Hindlimb muscle (tissue), 1 donor: ENCODE measurements at regions not wholly inside any gene's neighbourhood (a gene's known extent, or its start where the extent isn't known, plus 50 kb on each side); places are given as distances from the start of the nearest gene placed in this dataset.
"Not testable (repeated sequence)": the region's sequence is repeated elsewhere in the genome, so short reads cannot be mapped to it uniquely, and the experiment has no call there.

Source experiments
- DNase-seq: peaks from one replicate; pipeline ENCODE4 v3.0.0-alpha.2; 2013

DNA sequence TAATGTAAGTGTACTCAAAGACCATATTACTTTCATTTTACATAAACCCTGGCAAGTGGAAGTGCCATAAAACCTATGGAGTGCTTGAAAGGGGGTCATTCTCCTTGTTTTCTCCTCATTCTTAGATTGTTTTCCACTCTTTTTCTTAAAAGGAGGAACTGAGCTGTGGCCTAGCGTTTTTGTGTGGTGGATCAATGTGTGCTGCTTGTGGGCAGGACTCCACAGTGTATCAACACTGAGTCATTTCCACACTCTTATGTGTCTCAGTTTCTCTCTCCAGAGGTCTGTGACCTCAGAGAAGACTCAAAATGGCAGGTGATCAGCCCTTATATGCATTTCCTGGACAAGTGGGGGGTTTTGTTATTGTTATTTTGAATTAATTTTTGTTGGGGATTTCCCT, 516.1 kb upstream of the CDH10 start:
- DNase-seq = no peak

DNA sequence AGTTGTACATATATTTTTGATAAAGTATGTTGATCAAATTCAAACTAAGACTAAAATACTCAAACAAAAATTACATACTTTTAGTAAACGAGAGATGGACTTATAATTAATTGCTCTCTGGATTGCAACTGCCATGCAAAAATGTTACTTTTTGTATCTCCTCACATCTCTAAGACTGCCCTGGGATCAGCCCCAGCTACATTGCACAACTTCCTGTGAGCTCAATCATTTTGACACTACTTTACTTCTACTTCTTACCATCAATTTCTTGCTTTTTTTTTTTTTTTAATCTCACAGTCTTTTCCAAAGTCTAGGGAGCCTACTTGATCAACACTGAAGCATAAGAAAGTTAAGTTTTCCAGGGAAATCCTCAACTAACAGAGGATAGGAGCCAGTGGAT, 506.0 kb upstream of the CDH10 start:
- no peak for DNase-seq

DNA sequence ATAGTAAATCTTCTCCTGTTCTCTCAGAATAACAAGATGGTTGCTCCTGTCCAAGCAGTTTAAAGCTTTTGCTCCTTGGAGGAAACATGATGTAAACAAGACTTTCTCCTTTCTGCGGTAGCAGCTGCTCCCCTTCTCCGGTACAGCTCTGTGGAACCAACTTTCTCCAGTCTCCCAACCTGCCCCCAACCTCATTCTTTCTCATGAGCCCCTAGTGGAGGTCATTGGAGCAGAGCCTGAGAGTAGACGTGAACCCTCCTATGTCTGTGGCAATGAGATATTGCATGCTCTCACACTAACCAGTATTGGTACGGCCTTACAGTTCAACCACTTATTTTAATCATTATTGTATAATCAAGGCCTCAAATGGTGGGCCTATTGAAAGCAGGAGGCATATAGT, 483.8 kb upstream of the CDH10 start:
- no peak for DNase-seq

DNA sequence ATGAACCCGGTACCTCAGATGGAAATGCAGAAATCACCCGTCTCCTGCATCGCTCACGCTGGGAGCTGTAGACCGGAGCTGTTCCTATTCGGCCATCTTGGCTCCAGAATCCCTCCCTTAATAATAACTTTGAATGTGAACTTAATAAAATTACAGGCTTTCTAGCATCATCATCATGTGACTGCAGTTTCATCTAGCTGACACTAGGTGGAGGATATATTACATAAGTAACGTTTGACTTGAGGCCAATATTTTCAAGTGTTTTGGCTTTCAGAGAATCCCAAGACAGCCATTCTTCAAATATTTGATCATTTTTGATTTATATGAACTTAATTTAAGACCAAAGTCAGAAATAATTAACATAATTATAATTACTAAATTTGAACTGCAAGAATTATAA, 474.9 kb upstream of the CDH10 start:
- DNase-seq = no peak

DNA sequence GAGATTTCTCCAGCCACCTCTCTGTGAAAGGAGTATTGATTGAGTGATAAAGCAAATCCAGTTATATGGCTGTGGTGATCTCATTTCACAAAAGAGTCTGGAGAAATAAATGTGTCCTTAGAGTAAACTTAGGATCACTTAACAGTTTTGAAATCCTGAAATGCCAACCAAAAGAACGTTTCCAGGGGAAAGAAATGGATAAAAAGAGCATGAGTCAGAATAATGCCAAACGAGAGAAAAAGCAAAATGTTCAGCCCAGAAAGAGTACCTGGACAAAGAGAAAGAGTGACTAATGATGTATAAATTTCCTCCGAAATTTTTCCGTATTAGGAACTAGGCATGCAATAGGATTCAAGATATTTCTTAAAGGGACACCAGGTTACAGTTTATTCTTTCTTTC, 463.1 kb upstream of the CDH10 start:
- no peak for DNase-seq

DNA sequence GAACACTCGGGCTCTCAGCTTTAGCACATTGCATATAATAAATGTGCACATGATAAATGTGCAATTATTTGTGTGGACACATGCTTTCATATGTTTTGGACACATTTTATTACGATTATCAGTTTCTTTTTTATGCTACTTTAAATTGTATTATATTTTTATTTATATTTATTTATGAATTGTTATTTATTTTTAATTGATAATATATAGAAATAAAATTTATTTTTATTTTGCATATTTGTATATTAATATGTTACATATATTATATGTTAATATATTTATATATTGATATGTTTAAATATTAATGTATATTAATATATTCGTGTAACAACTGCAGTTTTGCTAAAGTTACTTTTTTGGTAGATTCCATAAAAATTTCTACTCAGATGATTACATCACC, 454.8 kb upstream of the CDH10 start:
- no peak for DNase-seq

DNA sequence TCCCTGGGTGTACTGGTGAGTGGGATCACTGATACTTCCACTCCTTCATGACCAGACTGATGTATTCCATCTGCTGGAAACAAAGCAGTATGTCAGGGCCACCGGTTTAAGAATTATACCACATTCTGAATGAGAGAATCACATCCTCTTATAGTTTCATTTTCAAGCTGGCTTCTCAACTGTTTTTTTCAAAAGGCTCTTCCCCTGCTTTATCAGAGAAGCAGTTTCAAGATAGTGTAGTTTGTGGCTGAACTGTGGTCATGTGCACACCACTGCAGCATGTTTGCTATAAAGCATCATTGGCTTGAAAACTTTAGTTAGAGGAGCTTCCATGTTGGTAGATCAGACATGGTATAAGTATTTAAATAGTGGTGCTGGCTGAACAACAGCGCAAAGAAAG, 450.5 kb upstream of the CDH10 start:
- DNase-seq = no peak

DNA sequence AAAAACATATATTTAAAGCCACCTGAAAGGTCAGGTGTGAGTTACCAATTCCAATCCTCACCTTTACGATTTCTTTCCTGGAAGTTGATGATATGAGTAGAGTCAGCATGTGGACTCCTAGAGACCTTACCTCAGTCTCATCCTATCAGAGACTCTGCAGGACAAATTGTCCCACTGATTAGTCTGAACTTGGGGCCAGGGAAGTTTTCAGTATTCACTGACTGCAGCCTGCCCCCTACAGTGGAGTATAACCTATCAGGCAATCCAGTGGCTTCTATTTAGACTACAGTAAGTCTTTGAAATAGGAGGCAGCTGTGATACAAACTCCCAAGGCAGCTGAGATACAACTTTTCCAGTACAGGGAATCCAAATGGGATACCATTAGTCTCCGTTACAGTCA, 449.4 kb upstream of the CDH10 start:
- no peak for DNase-seq

DNA sequence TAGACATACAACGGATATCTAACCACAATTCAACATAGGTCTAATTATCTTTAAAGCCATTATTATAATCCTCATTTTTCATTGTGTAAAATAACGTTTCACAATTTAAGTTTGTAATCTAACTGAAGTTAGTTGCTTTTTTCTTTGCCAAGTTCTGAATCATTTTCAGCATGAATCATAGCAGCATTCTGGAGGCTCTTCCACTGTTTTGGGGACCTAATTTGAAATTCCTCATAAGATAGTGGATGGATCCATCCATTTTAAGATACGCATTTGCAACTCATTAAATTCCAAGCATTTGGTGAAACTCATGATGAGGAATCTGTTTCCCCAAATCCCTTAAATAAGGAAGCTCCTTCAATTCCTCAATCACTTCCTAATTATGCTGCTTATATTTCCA, 447.1 kb upstream of the CDH10 start:
- no peak for DNase-seq

DNA sequence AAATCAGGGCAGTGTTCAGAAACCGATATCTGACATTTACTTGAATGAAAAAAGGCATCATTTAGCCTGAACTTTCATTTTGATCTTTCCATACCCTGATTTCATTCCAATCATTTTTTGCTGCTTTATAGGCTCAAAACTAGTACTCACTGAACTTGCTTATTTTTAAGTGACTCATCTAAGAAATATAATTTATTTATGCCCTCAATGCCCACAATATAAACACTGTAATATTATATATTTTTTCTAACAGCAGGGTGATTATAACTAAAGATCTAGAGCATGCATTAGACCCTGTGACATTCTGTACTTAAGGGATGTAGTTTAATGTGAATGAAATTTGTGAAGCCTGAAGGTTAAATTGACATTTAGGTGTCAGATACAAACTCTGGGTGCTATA, 446.1 kb upstream of the CDH10 start:
- no peak for DNase-seq

DNA sequence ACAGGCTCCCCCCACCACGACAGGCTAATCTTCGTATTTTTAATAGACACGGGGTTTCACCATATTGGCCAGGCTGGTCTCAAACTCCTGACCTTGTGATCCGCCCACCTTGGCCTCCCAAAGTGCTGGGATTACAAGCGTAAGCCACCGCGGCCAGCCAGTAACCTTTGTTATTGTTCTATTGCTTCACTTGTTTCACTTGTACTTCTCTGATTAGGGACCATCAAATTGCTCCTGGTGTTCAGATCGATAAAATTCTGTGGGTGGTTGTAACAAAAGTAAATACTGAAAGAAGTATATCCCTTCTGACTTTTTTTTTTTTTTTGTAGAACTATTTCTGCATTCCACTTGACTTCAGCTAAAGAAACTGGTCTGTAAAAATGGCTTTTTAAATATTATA, 445.5 kb upstream of the CDH10 start:
- no peak for DNase-seq

DNA sequence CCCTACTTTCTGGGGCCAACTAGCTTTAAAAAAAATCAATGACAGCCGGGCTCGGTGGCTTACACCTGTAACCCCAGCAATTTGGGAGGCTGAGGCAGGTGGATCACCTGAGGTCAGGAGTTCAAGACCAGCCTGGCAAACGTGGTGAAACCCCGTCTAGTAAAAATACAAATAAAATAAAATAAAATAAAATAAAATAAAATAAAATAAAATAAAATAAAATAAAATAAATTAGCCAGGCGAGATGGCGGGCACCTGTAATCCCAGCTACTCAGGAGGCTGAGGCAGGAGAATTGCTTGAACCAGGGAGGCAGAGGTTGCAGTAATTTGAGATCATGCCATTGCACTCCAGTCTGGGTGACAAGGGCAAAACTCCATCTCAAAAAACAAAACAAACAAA, 443.9 kb upstream of the CDH10 start:
- DNase-seq = not testable (repeated sequence)

DNA sequence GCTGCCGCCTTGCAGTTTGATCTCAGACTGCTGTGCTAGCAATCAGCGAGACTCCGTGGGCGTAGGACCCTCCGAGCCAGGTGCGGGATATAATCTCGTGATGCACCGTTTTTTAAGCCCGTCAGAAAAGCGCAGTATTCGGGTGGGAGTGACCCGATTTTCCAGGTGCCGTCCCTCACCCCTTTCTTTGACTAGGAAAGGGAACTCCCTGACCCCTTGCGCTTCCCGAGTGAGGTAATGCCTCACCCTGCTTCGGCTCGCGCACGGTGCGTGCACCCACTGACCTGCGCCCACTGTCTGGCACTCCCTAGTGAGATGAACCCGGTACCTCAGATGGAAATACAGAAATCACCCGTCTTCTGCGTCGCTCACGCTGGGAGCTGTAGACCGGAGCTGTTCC, 438.5 kb upstream of the CDH10 start:
- not testable (repeated sequence) for DNase-seq

DNA sequence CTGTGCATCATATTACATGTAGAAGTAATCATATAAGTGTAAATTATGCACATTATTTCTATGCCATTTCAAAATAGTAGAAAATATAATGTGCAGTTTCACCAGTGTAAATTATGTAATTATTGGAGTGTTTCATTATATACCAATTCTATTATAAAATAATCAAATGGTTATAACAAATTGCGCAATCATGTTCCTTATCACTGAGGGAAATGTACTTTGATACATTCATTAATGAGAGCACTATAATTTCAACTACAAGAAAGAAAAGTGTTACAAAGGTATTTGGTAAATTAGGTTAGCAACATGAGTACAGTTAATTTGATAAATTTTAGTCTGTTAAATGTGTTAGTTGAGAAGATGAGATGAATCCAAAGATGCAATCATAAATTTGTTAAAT, 421.5 kb upstream of the CDH10 start:
- no peak for DNase-seq

DNA sequence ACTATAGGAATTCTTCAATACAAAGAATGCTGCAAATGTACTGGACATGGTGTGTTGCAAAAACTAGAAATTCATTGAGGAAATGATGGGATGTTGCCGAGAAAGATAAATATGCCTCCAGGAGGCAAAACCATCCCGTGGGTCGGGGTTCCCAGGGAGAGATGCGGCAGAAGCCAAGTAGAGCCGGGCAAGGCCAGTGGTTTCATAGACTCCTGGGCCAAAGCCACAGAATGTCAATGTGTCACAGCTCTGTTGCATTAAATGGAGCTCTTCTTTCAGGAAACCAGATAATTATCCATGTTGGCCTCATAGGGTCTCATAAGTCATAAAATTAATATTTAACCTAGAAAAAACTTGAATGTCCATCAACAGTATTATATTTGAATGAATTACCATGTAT, 419.5 kb upstream of the CDH10 start:
- DNase-seq = no peak

DNA sequence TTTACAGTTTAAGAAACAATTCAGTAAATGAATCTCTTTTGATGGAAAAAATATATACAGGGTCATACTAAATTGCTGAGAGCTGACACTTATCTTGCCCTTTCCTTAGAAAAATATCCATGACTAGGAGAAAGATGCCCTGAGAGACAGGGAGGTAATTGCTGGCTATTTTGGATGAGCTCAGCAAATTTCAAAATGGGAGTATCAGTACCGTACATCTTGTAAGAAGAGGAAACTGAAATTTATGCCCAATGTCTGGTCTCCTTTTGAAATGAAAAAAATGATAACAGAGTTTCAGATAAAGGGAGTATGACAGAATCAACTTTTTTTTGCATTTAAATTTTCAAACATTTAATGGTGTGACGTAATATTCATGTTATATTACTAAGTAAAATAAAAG, 415.8 kb upstream of the CDH10 start:
- DNase-seq = no peak

DNA sequence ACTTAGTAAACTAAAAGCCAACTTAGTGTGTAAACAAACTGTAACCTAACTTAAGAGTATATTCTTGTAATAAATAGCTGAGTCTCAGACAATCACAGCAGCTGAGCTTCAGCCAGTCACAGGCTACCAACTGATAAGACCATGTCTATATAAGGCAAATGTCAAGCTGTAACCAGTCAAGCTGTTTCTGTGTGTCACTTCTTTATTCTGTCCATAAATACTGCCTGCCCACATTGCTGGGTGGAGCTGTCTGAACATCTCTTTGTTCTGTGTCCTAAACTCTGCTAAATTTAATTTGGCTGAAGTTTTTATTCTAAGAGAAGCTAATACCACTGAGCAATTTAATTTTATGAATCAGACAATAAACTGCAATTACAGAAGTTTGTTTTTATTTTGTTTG, 412.1 kb upstream of the CDH10 start:
- DNase-seq = no peak

DNA sequence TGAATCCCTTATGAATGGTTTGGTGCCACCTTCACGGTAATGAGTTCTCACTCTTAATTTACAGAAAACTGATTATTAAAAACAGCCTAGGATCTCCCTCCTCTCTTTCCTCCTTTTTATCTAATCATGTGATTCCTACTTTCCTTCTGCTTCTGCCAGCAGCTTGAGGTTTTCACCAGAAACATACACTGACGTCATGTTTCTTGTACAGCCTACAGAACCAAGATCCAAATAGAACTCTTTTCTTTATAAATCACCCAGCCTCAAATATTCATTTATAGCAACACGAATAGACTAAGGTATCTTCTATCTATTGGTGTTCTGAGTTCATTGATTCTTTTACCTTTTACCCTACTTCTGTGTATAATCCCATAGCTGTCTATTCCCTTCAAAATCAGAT, 388.9 kb upstream of the CDH10 start:
- DNase-seq = no peak

DNA sequence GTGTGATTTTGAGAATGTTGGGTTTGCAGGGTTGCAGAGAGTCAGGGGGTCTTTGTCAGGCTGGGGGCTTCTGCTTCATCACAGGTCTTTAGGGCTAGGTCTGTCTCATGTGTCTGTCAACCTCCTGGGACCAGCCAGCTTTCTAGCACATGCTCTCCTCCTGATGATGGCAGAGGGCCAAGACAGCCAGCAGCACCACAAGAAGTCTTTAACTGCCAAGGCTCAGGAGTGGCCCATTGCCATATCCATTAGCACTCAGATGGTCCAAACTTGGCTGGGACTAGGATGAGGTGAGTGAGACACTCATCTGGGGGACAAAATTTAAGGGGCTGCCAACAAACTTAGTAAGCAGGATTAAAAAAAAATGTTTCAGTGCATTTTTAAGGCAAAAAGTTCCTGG, 384.2 kb upstream of the CDH10 start:
- no peak for DNase-seq

DNA sequence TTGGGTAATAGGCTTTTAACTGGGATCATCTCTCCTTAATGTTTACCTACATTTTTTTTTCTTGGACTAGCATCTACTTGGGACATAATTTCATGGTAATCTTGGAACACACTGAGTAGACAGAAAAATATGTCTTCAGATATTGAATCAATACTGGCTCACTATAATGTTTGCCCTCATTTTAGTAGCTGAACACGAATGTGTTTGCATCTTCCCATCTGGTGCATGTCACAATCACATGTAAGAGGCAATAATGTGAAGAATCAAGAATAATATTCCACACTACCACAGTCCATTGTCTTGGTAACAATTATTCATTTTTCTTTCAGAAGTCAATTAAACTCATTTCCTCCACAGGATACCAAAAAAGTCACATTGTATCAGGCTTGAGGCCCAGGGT, 382.7 kb upstream of the CDH10 start:
- no peak for DNase-seq

DNA sequence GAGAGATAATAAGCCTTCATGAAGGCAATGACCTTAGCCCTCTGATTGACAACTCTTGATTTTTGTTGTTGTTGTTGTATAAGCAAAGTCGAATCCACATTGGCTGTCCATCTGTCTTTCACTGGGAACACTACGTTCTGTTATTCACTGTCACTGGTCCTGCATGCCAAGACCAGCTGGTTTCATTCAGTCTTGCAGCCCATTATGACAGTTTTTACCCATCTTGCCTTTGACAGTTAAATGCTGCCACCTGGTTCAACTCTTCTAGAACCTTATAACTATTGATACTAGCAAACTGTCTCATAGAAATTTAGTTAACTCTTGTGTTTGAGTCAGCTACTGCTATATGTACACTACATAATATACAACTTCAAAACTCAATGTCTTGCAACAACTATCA, 382.3 kb upstream of the CDH10 start:
- no peak for DNase-seq

DNA sequence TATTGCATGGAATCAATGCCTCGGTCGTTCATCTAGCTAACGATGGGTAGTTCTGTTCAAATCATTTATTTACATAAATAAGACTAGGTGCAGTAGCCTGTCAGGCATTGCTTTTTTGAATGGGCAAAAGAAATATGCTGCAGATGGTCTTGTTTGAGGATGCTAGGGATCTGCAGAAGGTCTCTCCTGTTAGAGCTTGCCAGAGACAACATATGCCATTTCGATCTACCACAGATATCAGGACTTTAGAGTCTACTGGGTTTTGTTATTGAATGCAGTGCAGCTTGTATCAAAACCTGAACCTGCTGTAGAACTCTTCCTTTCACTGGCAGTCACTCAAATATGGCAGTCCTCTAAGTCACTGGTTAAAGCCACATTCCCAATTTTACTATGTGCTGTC, 381.1 kb upstream of the CDH10 start:
- DNase-seq = no peak

DNA sequence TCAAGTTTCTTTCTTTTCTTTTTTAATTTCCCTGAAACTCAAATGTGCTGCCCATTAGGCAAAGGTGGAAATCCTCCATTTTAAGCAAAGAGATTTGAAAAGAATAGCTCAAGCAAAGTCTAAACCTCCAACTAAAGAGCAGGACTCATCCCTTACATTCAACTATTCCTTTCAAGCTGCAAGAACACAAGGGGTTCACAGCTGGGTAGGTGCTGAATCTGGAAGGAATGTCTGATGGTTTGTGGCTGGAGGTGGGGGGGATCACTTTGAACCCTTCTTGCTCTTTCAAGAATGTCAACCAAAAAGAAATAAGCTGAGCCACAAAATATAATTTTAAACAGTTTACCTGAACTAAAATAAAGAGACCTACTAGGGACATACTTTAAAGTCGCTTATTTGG, 375.7 kb upstream of the CDH10 start:
- no peak for DNase-seq

DNA sequence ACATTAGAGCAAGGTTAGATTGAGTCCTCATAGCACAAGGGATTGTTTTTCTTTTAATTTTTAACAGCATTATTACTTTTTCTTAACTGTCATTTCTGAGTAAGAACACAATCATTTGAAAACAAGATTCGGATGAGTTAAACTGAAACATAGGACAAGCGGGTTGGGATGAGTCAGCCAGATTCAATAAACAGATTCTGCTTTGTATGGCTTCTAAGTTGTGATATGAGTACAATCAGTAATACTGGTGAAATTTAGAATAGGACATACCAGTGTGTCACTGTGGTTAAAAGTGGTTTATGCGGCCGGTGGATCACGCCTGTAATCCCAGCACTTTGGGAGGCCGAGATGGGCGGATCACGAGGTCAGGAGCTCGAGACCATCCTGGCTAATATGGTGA, 364.3 kb upstream of the CDH10 start:
- no peak for DNase-seq

DNA sequence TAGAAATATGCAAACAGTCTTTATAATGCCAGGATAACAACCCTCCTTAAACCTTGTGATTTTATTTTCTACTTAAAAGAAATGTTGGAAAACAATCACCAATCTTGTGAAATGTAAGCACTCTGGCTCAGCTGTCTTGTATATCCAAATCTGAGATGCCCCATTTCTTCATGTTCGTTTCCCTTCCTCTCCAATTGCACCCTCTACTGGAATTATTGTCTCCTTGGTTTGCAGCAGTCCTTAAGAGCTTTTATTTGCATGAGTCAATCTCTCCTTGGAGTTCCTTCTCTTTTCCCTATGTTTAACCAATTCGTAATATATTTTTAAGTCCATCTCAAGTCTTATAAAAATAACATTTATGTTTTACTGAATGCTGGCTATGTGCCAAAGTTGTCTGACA, 362.0 kb upstream of the CDH10 start:
- peak; percentile 3 for DNase-seq

DNA sequence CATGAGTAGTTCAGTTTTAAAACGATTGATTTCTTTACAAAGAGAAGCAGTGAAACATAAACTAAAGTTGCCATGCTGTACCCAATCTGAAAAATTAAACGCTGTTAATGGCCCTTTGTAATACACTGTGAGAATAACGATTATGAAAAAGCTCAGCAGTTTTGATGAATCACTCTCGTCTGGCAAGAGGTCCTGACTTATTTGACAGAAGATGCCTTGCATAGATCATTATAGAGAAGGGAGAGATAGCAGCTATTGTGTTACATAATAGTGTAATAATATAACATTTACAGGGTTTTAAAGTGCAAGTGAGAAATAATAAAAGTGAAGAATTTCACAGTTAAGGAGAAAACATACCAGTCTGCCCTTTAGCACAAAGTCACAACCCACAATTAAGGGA, 361.5 kb upstream of the CDH10 start:
- no peak for DNase-seq
